C4-2B (cell line): ENCODE measurements at regions not wholly inside any gene's neighbourhood (a gene's known extent, or its start where the extent isn't known, plus 50 kb on each side); places are given as distances from the start of the nearest gene placed in this dataset.

Experiments used
- ZFX ChIP-seq: fragments of 450-650 bp; IDR thresholded peaks from 2 replicates; pipeline ENCODE4 v1.6.1; 2017
- TF ChIP-seq, protein P1 (sequence below): fragments of 450-650 bp; conservative IDR thresholded peaks from 2 replicates; pipeline ENCODE4 v1.5.1; 2017; ENCODE audit warnings: mild to moderate bottlenecking

- TF ChIP-seq, protein P1, sequence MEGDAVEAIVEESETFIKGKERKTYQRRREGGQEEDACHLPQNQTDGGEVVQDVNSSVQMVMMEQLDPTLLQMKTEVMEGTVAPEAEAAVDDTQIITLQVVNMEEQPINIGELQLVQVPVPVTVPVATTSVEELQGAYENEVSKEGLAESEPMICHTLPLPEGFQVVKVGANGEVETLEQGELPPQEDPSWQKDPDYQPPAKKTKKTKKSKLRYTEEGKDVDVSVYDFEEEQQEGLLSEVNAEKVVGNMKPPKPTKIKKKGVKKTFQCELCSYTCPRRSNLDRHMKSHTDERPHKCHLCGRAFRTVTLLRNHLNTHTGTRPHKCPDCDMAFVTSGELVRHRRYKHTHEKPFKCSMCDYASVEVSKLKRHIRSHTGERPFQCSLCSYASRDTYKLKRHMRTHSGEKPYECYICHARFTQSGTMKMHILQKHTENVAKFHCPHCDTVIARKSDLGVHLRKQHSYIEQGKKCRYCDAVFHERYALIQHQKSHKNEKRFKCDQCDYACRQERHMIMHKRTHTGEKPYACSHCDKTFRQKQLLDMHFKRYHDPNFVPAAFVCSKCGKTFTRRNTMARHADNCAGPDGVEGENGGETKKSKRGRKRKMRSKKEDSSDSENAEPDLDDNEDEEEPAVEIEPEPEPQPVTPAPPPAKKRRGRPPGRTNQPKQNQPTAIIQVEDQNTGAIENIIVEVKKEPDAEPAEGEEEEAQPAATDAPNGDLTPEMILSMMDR: no peak
- no peak for TF ChIP-seq ZFX
These were observed 228.1 kb upstream of the MEOX2 start for GRCh38 chr7:15914611-15915010.
